Endodermal cell (in vitro differentiated cells): ENCODE measurements at regions not wholly inside any gene's neighbourhood (a gene's known extent, or its start where the extent isn't known, plus 50 kb on each side); places are given as distances from the start of the nearest gene placed in this dataset.

ENCODE experiments used
- DNase-seq: peaks from one replicate; pipeline ENCODE4 v3.0.0-alpha.2; 2017
- H3K27ac ChIP-seq: 2 replicates; pipeline ENCODE4 v1.5.1; 2013; ENCODE audit warnings: mild to moderate bottlenecking, low read depth, low read length, moderate library complexity
- H3K27me3 ChIP-seq: 2 replicates; pipeline ENCODE4 v1.6.1; 2013; ENCODE audit warnings: mild to moderate bottlenecking, low read length, moderate library complexity; ENCODE audit not compliant: insufficient read depth, control insufficient read depth, poor library complexity, severe bottlenecking
- H3K36me3 ChIP-seq: 2 replicates; pipeline ENCODE4 v1.7.0; 2013; ENCODE audit warnings: mild to moderate bottlenecking, low read length, moderate library complexity; ENCODE audit not compliant: control insufficient read depth, insufficient read depth
- H3K4me1 ChIP-seq: one replicate; pipeline ENCODE4 v1.7.0; 2013; ENCODE audit warnings: low read length; ENCODE audit not compliant: control insufficient read depth, insufficient read depth
- H3K4me3 ChIP-seq: 2 replicates; pipeline ENCODE4 v1.5.1; 2013; ENCODE audit warnings: mild to moderate bottlenecking, low read length, moderate library complexity
- H3K9ac ChIP-seq: 2 replicates; pipeline ENCODE4 v1.6.1; 2013; ENCODE audit warnings: mild to moderate bottlenecking, low read length, moderate library complexity; ENCODE audit not compliant: poor library complexity, severe bottlenecking; ENCODE audit errors: extremely low read depth
- H3K9me3 ChIP-seq: 2 replicates; pipeline ENCODE4 v1.6.1; 2013; ENCODE audit warnings: mild to moderate bottlenecking, low read length, moderate library complexity; ENCODE audit not compliant: control insufficient read depth
- H3K27ac Mint-ChIP-seq: 2 replicates; pipeline ENCODE4 v1.8.0; 2020; ENCODE audit warnings: mixed read lengths
- H3K27me3 Mint-ChIP-seq: 2 replicates; pipeline ENCODE4 v1.8.0; 2021; ENCODE audit warnings: mild to moderate bottlenecking, mixed read lengths; ENCODE audit not compliant: insufficient read depth
- H3K36me3 Mint-ChIP-seq: 2 replicates; pipeline ENCODE4 v1.8.0; 2020; ENCODE audit warnings: low read depth, mixed read lengths
- H3K4me1 Mint-ChIP-seq: 2 replicates; pipeline ENCODE4 v1.8.0; 2020; ENCODE audit warnings: mixed read lengths
- H3K4me3 Mint-ChIP-seq: 2 replicates; pipeline ENCODE4 v1.8.0; 2020; ENCODE audit warnings: mild to moderate bottlenecking, moderate library complexity, mixed read lengths
- H3K9me3 Mint-ChIP-seq: 2 replicates; pipeline ENCODE4 v1.8.0; 2020; ENCODE audit warnings: mild to moderate bottlenecking, mixed read lengths
- WGBS, 2 experiments: methylation state at CpG; one replicate each; pipeline versions ENCODE4 v1.1.5 to v1.1.7; 2013; ENCODE audit warnings: missing lambda C conversion rate in 2 of 2, mixed read lengths in 1 of 2; ENCODE audit not compliant: insufficient coverage in 1 of 2, insufficient read length in 1 of 2; 5-methylcytosine and 5-hydroxymethylcytosine counted together
- TF ChIP-seq, protein P1 (sequence below): fragments of 200-600 bp; sonication (generic); conservative IDR thresholded peaks from 2 replicates; pipeline ENCODE4 v1.5.0; 2021; ENCODE audit warnings: antibody characterized with exemption, mild to moderate bottlenecking

DNA sequence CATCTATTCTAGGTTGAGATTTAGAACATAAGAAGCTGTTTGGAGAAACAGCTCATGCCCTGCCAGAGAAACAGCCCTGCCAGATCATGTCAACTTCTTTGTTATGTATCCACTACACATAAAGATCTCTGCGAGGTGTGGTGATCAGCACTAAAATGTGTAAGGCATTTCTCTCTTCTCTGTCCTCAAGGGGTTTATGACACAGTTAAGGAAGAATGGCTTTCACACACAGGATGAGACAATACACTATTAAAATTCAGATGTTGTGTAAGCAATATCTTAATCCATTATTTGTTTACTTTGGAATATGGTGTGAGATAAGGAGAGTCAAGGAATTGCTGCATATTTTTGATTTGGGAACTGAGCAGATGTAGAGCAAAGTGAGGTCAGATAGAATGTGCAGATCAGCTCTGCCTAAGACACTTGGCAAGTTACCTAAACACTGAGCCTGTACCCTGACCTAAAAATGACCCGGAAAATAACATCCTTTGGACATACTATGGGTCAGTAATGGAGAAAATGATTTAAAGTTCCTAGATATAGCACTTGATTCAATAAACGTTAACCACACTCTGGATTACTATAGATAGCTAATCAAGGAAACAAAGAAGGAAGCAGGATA is 434.7 kb upstream of the PDZRN3 start:
- TF ChIP-seq, protein P1, sequence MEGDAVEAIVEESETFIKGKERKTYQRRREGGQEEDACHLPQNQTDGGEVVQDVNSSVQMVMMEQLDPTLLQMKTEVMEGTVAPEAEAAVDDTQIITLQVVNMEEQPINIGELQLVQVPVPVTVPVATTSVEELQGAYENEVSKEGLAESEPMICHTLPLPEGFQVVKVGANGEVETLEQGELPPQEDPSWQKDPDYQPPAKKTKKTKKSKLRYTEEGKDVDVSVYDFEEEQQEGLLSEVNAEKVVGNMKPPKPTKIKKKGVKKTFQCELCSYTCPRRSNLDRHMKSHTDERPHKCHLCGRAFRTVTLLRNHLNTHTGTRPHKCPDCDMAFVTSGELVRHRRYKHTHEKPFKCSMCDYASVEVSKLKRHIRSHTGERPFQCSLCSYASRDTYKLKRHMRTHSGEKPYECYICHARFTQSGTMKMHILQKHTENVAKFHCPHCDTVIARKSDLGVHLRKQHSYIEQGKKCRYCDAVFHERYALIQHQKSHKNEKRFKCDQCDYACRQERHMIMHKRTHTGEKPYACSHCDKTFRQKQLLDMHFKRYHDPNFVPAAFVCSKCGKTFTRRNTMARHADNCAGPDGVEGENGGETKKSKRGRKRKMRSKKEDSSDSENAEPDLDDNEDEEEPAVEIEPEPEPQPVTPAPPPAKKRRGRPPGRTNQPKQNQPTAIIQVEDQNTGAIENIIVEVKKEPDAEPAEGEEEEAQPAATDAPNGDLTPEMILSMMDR, result no peak
- no peaks in the 10 kb centered on the region for H3K4me1 ChIP-seq
- Mint-ChIP-seq H3K27ac (no peak overlapping the region), H3K4me3 (no peak overlapping the region), H3K9me3 (no peaks in the 10 kb centered on the region), H3K4me1 (peaks cover 37% of the 10 kb centered on the region), H3K27me3 (peaks cover 30% of the 10 kb centered on the region), H3K36me3 (no peaks in the 10 kb centered on the region)
- WGBS, 2 experiments, result 86% methylated on average over 3 of the region's 3 CpGs; no CpG with 5 or more reads in 1 of the 2 experiments
- H3K4me3 ChIP-seq, result no peak overlapping the region
- DNase-seq, result no peak
- peaks cover 21% of the 10 kb centered on the region for H3K27me3 ChIP-seq
- no peaks in the 10 kb centered on the region for H3K36me3 ChIP-seq
- no peak overlapping the region for H3K9ac ChIP-seq
- no peaks in the 10 kb centered on the region for H3K9me3 ChIP-seq
- H3K27ac ChIP-seq, result no peak overlapping the region

DNA sequence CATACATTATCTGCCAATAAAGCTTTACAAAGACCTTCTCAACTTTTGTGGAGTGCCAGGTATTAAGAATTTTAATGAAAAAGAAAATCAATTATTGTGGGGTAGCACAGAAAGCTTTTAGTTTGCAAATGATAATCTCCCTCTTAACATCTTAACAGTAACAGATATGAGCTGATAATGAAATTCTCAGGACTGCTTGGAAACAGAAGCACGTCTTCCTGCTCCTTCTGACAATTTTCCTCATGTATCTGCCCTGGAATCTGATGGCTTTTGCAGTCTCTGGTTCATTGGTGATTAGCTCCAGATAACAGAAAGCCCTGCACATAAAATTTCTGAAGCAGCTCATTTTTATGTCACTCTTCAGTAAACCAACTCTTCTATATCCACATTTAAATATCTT is 432.4 kb upstream of the PDZRN3 start:
- H3K36me3 ChIP-seq, result no peaks in the 10 kb centered on the region
- TF ChIP-seq, protein P1, result no peak
- H3K36me3 Mint-ChIP-seq, result no peaks in the 10 kb centered on the region
- no peak overlapping the region for H3K4me3 Mint-ChIP-seq
- 45 to 78% methylated on average over 1 of the region's 1 CpG for WGBS, 2 experiments
- H3K4me1 ChIP-seq, result no peaks in the 10 kb centered on the region
- no peaks in the 10 kb centered on the region for H3K9me3 Mint-ChIP-seq
- no peak for DNase-seq
- peaks cover 34% of the 10 kb centered on the region for H3K4me1 Mint-ChIP-seq
- peaks cover 19% of the 10 kb centered on the region for H3K27me3 Mint-ChIP-seq
- H3K9me3 ChIP-seq, result no peaks in the 10 kb centered on the region
- no peak overlapping the region for H3K27ac Mint-ChIP-seq
- H3K9ac ChIP-seq, result no peak overlapping the region
- no peak overlapping the region for H3K27ac ChIP-seq
- H3K27me3 ChIP-seq, result peaks cover 3% of the 10 kb centered on the region
- no peak overlapping the region for H3K4me3 ChIP-seq

DNA sequence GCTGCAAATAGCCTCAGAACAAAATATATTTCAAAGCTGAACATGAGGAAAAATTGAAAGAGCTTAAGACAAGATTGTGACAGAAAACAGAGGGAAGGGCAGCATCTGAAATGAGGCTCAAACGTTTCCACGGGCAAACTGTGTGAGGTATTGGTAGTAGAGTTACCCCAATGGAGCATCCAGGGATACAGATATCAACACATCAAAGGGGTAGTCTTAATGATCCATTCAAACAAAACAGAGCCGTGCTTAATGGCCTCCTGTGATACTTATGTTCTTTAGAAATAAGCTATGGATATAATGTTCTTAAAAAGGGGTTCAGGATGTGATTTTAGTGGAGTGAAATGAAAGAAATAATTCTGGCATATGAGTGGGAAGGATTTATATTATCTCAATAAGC is 430.3 kb upstream of the PDZRN3 start:
- Histone ChIP-seq H3K9me3 (no peaks in the 10 kb centered on the region), H3K4me1 (no peaks in the 10 kb centered on the region), H3K9ac (no peak overlapping the region), H3K4me3 (no peak overlapping the region), H3K36me3 (no peaks in the 10 kb centered on the region), H3K27me3 (no peaks in the 10 kb centered on the region), H3K27ac (no peak overlapping the region)
- Mint-ChIP-seq H3K4me3 (no peak overlapping the region), H3K27me3 (peaks cover 6% of the 10 kb centered on the region), H3K27ac (no peak overlapping the region), H3K36me3 (no peaks in the 10 kb centered on the region), H3K4me1 (peaks cover 38% of the 10 kb centered on the region), H3K9me3 (no peaks in the 10 kb centered on the region)
- WGBS, 2 experiments, result 24 to 50% methylated on average over 2 to 3 of the region's 3 CpGs
- no peak for DNase-seq
- TF ChIP-seq, protein P1, result no peak
